SK-N-SH treated with all-trans-retinoic acid at 6 μM for 48 hours (cell line): ENCODE measurements at regions not wholly inside any gene's neighbourhood (a gene's known extent, or its start where the extent isn't known, plus 50 kb on each side); places are given as distances from the start of the nearest gene placed in this dataset.

Source experiments
- ARNTL ChIP-seq: fragments of 450-650 bp; formaldehyde crosslinking; IDR thresholded peaks from 2 replicates; pipeline ENCODE4 v1.5.0; 2020; ENCODE audit warnings: low read depth, mild to moderate bottlenecking, moderate library complexity, borderline replicate concordance
- CSDC2 ChIP-seq: fragments of 250-450 bp; sonication (Bioruptor Pico); IDR thresholded peaks from 2 replicates; pipeline ENCODE4 v1.5.0; 2020; ENCODE audit warnings: mild to moderate bottlenecking, moderate library complexity
- ESRRG ChIP-seq: fragments of 250-450 bp; sonication (Bioruptor Pico); IDR thresholded peaks from 2 replicates; pipeline ENCODE4 v1.6.1; 2021; ENCODE audit warnings: mild to moderate bottlenecking
- GLIS3 ChIP-seq: fragments of 250-450 bp; sonication (Bioruptor Pico); IDR thresholded peaks from 2 replicates; pipeline ENCODE4 v1.5.0; 2020; ENCODE audit warnings: mild to moderate bottlenecking, moderate library complexity
- ISL1 ChIP-seq: fragments of 250-450 bp; sonication (Bioruptor Pico); IDR thresholded peaks from 2 replicates; pipeline ENCODE4 v2.1.2; 2022; ENCODE audit warnings: mild to moderate bottlenecking, moderate library complexity
- OSR1 ChIP-seq: fragments of 250-450 bp; sonication (Bioruptor Pico); IDR thresholded peaks from 2 replicates; pipeline ENCODE4 v1.8.0; 2022; ENCODE audit warnings: moderate library complexity, mild to moderate bottlenecking, inconsistent platforms
- RARB ChIP-seq: fragments of 250-450 bp; sonication (Bioruptor Pico); IDR thresholded peaks from 2 replicates; pipeline ENCODE4 v1.8.0; 2021; ENCODE audit warnings: mild to moderate bottlenecking, moderate library complexity
- TCF4 ChIP-seq: fragments of 250-450 bp; sonication (Bioruptor Pico); IDR thresholded peaks from 2 replicates; pipeline ENCODE4 v1.8.0; 2021; ENCODE audit warnings: mild to moderate bottlenecking, moderate library complexity, borderline replicate concordance
- ZC3H10 ChIP-seq: fragments of 250-450 bp; sonication (Bioruptor Pico); IDR thresholded peaks from 2 replicates; pipeline ENCODE4 v1.5.1; 2021; ENCODE audit warnings: mild to moderate bottlenecking, moderate library complexity
- ZFP30 ChIP-seq: fragments of 450-650 bp; formaldehyde crosslinking; IDR thresholded peaks from 2 replicates; pipeline ENCODE4 v1.5.0; 2022; ENCODE audit warnings: mild to moderate bottlenecking, moderate library complexity
- TF ChIP-seq, protein P1 (sequence below): fragments of 250-450 bp; sonication (Bioruptor Pico); IDR thresholded peaks from 2 replicates; pipeline ENCODE4 v1.5.1; 2020; ENCODE audit warnings: low read depth, mild to moderate bottlenecking, moderate library complexity
- TF ChIP-seq, protein P2 (sequence below): fragments of 250-450 bp; sonication (Bioruptor Pico); IDR thresholded peaks from 2 replicates; pipeline ENCODE4 v1.5.0; 2020; ENCODE audit warnings: mild to moderate bottlenecking, moderate library complexity
- TF ChIP-seq, protein P3 (sequence below): fragments of 250-450 bp; sonication (Bioruptor Pico); IDR thresholded peaks from 2 replicates; pipeline ENCODE4 v1.5.1; 2021; ENCODE audit warnings: mild to moderate bottlenecking, moderate library complexity

DNA sequence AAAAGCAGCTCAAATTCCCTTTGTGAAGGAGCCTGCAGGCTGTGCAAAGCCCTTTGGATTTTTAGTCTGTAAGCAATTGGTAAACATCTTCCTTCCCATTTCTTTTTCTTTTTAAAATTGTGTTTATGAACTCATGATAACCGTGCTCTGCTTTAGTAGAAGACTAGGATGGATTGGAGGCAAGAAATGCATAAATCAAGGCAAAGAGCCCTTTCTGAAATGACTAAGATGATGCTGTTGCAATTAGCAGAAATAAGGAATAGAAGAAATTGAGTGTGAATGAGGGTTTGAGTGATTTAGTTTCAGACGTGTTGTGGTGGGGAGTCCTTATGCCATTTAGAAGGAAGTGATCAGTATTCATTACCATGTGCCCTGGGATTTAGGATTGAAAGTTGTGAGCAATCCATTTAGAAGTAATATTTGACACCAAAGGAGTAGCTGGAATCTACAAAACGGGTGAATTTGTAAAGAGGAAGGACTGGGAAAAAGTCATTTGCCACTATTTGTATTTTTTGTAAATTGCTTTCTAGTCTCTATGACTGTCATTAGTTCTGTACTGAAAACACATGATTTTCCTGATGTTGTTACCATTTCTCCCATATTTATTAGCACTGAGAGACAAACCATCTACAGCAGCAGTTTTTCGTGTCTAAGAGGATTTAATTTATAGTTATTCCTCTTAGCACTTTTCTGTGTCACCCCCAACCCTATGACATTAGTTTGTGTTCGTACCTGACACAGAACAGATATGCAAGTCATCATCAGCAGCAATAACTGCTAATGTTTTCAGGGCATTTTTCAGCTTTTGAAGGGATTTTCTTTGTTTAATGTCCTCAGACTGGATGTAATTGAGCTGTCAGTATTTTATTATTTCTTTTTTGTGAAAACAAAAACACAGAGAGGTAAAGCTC, 265.0 kb downstream of the UTRN start:
- TF ChIP-seq, protein P1, sequence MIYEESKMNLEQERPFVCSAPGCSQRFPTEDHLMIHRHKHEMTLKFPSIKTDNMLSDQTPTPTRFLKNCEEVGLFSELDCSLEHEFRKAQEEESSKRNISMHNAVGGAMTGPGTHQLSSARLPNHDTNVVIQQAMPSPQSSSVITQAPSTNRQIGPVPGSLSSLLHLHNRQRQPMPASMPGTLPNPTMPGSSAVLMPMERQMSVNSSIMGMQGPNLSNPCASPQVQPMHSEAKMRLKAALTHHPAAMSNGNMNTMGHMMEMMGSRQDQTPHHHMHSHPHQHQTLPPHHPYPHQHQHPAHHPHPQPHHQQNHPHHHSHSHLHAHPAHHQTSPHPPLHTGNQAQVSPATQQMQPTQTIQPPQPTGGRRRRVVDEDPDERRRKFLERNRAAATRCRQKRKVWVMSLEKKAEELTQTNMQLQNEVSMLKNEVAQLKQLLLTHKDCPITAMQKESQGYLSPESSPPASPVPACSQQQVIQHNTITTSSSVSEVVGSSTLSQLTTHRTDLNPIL (CRISPR knock-in tag): no peak
- TF ChIP-seq, protein P2, sequence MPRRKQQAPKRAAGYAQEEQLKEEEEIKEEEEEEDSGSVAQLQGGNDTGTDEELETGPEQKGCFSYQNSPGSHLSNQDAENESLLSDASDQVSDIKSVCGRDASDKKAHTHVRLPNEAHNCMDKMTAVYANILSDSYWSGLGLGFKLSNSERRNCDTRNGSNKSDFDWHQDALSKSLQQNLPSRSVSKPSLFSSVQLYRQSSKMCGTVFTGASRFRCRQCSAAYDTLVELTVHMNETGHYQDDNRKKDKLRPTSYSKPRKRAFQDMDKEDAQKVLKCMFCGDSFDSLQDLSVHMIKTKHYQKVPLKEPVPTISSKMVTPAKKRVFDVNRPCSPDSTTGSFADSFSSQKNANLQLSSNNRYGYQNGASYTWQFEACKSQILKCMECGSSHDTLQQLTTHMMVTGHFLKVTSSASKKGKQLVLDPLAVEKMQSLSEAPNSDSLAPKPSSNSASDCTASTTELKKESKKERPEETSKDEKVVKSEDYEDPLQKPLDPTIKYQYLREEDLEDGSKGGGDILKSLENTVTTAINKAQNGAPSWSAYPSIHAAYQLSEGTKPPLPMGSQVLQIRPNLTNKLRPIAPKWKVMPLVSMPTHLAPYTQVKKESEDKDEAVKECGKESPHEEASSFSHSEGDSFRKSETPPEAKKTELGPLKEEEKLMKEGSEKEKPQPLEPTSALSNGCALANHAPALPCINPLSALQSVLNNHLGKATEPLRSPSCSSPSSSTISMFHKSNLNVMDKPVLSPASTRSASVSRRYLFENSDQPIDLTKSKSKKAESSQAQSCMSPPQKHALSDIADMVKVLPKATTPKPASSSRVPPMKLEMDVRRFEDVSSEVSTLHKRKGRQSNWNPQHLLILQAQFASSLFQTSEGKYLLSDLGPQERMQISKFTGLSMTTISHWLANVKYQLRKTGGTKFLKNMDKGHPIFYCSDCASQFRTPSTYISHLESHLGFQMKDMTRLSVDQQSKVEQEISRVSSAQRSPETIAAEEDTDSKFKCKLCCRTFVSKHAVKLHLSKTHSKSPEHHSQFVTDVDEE (CRISPR knock-in tag): no peak
- TF ChIP-seq OSR1 (CRISPR knock-in tag) (no peak), RARB (CRISPR knock-in tag) (no peak), ZC3H10 (CRISPR knock-in tag) (no peak), ZFP30 (CRISPR knock-in tag) (no peak), ARNTL (no peak), ISL1 (no peak), TCF4 (CRISPR knock-in tag) (no peak), ESRRG (CRISPR knock-in tag) (no peak), GLIS3 (CRISPR knock-in tag) (no peak), CSDC2 (no peak)
- TF ChIP-seq, protein P3, sequence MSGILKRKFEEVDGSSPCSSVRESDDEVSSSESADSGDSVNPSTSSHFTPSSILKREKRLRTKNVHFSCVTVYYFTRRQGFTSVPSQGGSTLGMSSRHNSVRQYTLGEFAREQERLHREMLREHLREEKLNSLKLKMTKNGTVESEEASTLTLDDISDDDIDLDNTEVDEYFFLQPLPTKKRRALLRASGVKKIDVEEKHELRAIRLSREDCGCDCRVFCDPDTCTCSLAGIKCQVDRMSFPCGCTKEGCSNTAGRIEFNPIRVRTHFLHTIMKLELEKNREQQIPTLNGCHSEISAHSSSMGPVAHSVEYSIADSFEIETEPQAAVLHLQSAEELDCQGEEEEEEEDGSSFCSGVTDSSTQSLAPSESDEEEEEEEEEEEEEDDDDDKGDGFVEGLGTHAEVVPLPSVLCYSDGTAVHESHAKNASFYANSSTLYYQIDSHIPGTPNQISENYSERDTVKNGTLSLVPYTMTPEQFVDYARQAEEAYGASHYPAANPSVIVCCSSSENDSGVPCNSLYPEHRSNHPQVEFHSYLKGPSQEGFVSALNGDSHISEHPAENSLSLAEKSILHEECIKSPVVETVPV (CRISPR knock-in tag): no peak
